ENCODE measurements at regions not wholly inside any gene's neighbourhood (a gene's known extent, or its start where the extent isn't known, plus 50 kb on each side); places are given as distances from the start of the nearest gene placed in this dataset.

DNA sequence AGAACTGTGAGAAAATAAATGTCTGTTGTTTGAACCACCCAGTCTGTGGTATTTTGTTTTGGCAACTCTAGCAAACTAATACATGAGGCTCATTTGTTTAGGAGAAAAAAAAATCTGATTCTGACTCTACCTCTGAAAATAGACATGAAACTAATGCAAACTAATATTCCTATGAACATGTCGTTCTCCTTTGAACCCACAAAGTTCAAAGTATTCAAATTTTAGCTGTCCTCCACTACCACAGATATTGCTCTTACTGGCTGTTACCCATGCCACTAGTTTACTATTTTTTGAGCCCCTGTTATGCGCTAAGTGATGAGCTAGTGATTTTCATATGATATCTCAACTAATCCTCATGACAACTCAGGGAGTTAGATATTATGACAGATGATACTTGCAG is 58.8 kb upstream of the ZNF804B start:
- H3K27ac ChIP-seq, result no peak overlapping the region
- TF ChIP-seq, protein P1, sequence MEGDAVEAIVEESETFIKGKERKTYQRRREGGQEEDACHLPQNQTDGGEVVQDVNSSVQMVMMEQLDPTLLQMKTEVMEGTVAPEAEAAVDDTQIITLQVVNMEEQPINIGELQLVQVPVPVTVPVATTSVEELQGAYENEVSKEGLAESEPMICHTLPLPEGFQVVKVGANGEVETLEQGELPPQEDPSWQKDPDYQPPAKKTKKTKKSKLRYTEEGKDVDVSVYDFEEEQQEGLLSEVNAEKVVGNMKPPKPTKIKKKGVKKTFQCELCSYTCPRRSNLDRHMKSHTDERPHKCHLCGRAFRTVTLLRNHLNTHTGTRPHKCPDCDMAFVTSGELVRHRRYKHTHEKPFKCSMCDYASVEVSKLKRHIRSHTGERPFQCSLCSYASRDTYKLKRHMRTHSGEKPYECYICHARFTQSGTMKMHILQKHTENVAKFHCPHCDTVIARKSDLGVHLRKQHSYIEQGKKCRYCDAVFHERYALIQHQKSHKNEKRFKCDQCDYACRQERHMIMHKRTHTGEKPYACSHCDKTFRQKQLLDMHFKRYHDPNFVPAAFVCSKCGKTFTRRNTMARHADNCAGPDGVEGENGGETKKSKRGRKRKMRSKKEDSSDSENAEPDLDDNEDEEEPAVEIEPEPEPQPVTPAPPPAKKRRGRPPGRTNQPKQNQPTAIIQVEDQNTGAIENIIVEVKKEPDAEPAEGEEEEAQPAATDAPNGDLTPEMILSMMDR (conservative IDR thresholded peaks at IDR 0.05), result no peak

DNA sequence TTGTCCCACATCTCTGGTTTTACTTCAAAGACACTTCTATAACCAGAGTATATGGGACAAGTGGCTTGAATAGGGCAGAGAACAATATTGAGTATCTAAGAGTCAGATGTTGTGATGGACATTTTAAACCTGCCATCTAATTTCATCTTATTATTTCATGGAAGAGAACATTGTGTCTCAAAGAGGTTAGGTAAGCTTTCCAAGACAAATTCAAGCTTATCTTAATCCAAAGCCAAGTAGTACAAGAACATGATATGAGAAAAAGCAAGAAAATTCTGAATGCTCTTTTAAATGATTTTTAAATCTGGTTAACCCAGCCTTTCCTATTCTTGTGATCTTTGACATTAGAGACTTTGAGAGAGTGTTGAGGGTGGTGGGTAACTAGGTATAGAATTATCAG is 65.3 kb upstream of the ZNF804B start:
- no peak overlapping the region for H3K27ac ChIP-seq
- TF ChIP-seq, protein P1 (conservative IDR thresholded peaks at IDR 0.05), result no peak

DNA sequence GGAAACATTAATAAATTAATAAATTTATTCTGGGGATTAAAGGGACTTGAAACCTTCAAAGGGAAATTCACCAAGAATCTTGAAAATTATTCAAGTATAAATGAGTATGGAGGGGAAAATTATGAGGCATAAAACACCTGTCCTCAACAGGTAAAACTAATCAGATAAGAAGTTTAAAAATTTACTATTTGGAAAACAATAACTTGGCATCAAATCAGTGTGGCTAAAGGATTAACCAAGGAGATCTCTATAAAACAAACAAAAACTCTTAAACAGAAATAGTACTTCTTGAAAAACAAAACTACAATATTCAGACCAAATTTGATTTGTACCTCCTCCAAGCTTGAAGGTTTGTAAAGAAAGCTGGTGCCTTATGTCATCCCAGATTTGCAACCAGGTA is 66.4 kb upstream of the ZNF804B start:
- H3K27ac ChIP-seq, result no peak overlapping the region
- TF ChIP-seq, protein P1 (conservative IDR thresholded peaks at IDR 0.05), result no peak

DNA sequence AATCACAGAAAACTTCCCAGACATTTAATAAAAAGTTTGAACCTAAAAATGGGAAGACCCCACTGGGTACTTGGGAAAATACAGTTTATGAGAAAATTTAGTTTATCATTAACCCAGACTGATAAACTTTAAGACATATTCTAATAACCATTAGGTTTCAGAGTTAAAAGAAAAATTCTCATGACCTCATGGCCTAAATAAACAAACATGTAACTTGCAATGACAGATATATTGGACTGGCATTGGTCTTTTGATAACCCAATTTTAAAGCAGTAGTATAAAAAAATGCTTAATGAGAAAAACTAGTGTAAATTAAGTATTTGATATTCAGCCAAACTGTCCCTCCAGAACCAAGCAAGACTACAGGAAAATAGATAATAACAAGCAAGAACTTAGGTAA is 67.0 kb upstream of the ZNF804B start:
- TF ChIP-seq, protein P1 (conservative IDR thresholded peaks at IDR 0.05), result no peak
- H3K27ac ChIP-seq, result no peak overlapping the region

DNA sequence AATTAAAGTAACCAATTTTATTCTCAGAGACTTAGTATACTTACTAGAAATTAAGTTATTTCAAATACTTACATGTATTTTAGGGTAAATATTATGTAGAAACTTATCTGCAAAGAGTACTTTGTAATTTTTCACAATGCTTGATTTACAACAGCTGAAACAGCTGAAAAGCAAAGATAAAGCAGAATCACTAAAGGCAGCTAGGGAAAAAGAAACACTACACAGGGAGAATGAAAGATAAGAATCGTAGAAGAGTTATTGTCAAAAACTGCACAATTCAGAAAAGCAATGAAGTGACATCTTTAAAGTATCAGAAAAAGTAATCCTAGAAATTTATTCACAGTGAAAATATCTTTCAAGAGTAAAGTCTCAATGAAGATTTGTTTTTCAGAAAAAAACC is 69.7 kb upstream of the ZNF804B start:
- TF ChIP-seq, protein P1 (conservative IDR thresholded peaks at IDR 0.05), result no peak
- H3K27ac ChIP-seq, result no peak overlapping the region

DNA sequence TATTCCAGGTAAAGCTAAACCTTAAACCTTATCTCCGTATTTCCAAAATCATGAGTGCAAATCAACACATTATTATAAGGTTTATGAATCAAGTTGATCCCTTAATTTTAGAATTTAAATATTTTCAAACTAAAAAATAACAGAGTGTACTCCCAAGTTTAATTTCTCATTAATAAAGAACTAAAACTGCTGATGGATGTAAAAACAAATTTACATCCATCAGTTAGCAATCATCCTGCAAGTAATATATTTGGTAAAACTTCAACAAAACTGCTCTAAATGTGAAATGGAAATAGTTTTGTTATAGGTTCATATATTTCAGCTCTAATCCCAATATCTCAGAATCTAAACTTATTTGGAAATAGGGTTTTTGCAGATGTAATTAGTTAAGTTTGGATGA is 71.3 kb upstream of the ZNF804B start:
- TF ChIP-seq, protein P1 (conservative IDR thresholded peaks at IDR 0.05), result no peak
- no peak overlapping the region for H3K27ac ChIP-seq

DNA sequence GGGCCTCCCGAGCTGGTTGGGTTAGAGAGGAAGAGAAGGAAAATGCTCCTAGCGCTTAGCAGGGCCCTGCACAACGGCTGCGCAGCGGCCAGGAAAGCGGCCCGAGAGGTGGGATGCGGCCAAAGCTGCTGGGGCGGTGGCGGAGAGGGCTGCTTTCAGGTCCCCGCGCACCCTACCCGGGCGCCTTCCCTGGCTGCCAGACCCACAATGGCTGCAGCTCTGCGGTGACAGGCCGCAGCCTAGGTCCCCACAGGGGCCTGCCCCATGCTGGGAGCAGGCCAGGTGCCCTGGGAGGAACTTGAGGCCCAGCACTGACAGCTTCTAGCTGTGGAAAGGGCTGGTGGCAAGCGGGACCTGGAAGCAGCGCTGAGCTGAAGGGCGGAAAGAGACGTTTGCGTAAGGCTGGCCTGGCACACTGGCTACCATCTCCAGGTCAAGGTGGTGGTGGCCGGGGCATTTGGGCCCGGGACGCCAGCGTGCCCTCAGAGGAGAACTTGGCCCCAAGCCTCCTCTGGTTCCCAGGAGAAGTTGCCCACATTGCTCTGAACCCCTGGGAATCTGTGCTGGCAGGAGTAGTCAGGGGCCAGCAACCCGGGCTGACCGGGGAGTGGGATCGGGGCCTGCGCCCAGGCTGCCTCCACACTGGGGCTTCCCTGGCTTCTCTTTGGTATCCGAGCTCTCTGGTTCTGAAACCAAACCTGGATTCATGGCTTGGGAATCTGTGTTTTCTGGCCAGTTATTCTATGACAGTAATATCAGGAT is 72.9 kb upstream of the ZNF804B start:
- TF ChIP-seq, protein P1 (conservative IDR thresholded peaks at IDR 0.05), result no peak

More for the DNA sequence above, 72.9 kb upstream of the ZNF804B start:
- H3K27ac ChIP-seq, result no peak overlapping the region
